Head of caudate nucleus (tissue), 42 donors: ENCODE measurements at regions not wholly inside any gene's neighbourhood (a gene's known extent, or its start where the extent isn't known, plus 50 kb on each side); places are given as distances from the start of the nearest gene placed in this dataset.
"Not testable (repeated sequence)": the region's sequence is repeated elsewhere in the genome, so short reads cannot be mapped to it uniquely, and the experiment has no call there.

Experiments used
- DNase-seq, 42 donors: peaks; one replicate each; pipeline versions ENCODE4 v3.0.0 to v3.0.0-alpha.2; 2020 to 2021; ENCODE audit warnings: mixed read lengths in 7 of 42
- intact Hi-C: fragments of 100-400 bp; cut with DNase I; formaldehyde crosslinking; loops from one replicate; pipeline ENCODE4 v1.15.0; 2022

GRCh38 chr4:162853788-162854187 is 312.9 kb downstream of the NAF1 start:
- intact Hi-C loops: no loop called here
- DNase-seq: peak in 2 of 42 donors; percentile 6 to 11

- no peak for DNase-seq
- intact Hi-C loops: no loop called here
Observed at GRCh38 chr4:162852642-162853041, 314.0 kb downstream of the NAF1 start.

- intact Hi-C loops: not testable (repeated sequence)
- DNase-seq: peak in 6 of 42 donors; percentile 5 to 36 (median 18)
Observed at GRCh38 chr4:162851241-162851758, 315.4 kb downstream of the NAF1 start.

- DNase-seq: no peak
Observed at GRCh38 chr4:162849937-162850336, 316.8 kb downstream of the NAF1 start.

GRCh38 chr4:162847945-162848549 is 318.6 kb downstream of the NAF1 start:
- intact Hi-C loops: no loop called here
- no peak for DNase-seq

More at GRCh38 chr4:162849937-162850336, 316.8 kb downstream of the NAF1 start:
- intact Hi-C loops: no loop called here

- intact Hi-C loops: no loop called here
- peak in 2 of 42 donors; percentile 4 to 7 for DNase-seq
Observed at GRCh38 chr4:162841753-162842152, 324.9 kb downstream of the NAF1 start.

- intact Hi-C loops: no loop called here
- DNase-seq: no peak
Observed at GRCh38 chr4:162839814-162840213, 326.9 kb downstream of the NAF1 start.

GRCh38 chr4:162838671-162839070 is 328.0 kb downstream of the NAF1 start:
- intact Hi-C loops: no loop called here

GRCh38 chr4:162837679-162838078 is 329.0 kb downstream of the NAF1 start:
- intact Hi-C loops: no loop called here
- DNase-seq: no peak

More at GRCh38 chr4:162838671-162839070, 328.0 kb downstream of the NAF1 start:
- no peak for DNase-seq

- intact Hi-C loops: no loop called here
- no peak for DNase-seq
Observed at GRCh38 chr4:162837241-162837640, 329.4 kb downstream of the NAF1 start.

GRCh38 chr4:162836773-162837172 is 329.9 kb downstream of the NAF1 start:
- DNase-seq: no peak
- intact Hi-C loops: no loop called here

- DNase-seq, intact Hi-C loops: not testable (repeated sequence)
Observed at GRCh38 chr4:162836258-162836657, 330.4 kb downstream of the NAF1 start.

- intact Hi-C loops: no loop called here
Observed at GRCh38 chr4:162830899-162831298, 335.8 kb downstream of the NAF1 start.

GRCh38 chr4:162817374-162817773 is 349.3 kb downstream of the NAF1 start:
- intact Hi-C loops: not testable (repeated sequence)

More at GRCh38 chr4:162830899-162831298, 335.8 kb downstream of the NAF1 start:
- DNase-seq: no peak

GRCh38 chr4:162804351-162804924 is 362.3 kb downstream of the NAF1 start:
- no peak for DNase-seq
- intact Hi-C loops: no loop called here

More at GRCh38 chr4:162817374-162817773, 349.3 kb downstream of the NAF1 start:
- not testable (repeated sequence) for DNase-seq

GRCh38 chr4:162803378-162803777 is 363.3 kb downstream of the NAF1 start:
- no peak for DNase-seq
- intact Hi-C loops: no loop called here

- intact Hi-C loops: no loop called here
- no peak for DNase-seq
Observed at GRCh38 chr4:162797108-162797507, 369.6 kb downstream of the NAF1 start.

- intact Hi-C loops: no loop called here
- DNase-seq: no peak
Observed at GRCh38 chr4:162793571-162793970, 373.1 kb downstream of the NAF1 start.

- no peak for DNase-seq
- intact Hi-C loops: no loop called here
Observed at GRCh38 chr4:162793004-162793403, 373.7 kb downstream of the NAF1 start.

GRCh38 chr4:162791226-162791625 is 375.5 kb downstream of the NAF1 start:
- intact Hi-C loops: no loop called here
- DNase-seq: no peak

- no peak for DNase-seq
- intact Hi-C loops: no loop called here
Observed at GRCh38 chr4:162787120-162787519, 379.6 kb downstream of the NAF1 start.
